CD4-positive, alpha-beta T cell treated with Interleukin-6 for 4 hours (primary cell): ENCODE measurements at regions not wholly inside any gene's neighbourhood (a gene's known extent, or its start where the extent isn't known, plus 50 kb on each side); places are given as distances from the start of the nearest gene placed in this dataset.
"Not testable (repeated sequence)": the region's sequence is repeated elsewhere in the genome, so short reads cannot be mapped to it uniquely, and the experiment has no call there.

Experiments
- DNase-seq: peaks from one replicate; pipeline ENCODE4 v3.0.0-alpha.2; 2020; ENCODE audit warnings: mixed read lengths

- DNase-seq, result no peak
Measured at GRCh38 chr5:124614836-124615385, 131.5 kb downstream of the ZNF608 start.

DNA sequence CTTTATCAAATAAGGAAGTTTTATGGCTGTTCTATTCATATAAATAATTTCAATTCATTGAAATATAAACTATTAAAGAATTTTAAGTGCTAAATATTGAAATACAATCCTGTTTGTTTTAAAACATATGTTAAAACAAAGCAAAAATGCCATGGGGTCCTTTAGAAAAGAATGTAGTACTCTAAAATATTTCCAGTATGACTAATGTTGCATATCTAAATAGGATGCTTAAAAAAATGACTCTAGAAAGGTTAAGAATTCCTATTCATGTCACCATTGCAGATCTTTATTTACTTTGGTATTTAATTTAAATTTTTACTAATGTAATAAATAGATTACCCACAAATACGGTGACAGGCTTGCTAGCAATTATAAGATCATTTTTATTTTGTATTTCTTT is 132.3 kb downstream of the ZNF608 start:
- DNase-seq, result no peak

DNA sequence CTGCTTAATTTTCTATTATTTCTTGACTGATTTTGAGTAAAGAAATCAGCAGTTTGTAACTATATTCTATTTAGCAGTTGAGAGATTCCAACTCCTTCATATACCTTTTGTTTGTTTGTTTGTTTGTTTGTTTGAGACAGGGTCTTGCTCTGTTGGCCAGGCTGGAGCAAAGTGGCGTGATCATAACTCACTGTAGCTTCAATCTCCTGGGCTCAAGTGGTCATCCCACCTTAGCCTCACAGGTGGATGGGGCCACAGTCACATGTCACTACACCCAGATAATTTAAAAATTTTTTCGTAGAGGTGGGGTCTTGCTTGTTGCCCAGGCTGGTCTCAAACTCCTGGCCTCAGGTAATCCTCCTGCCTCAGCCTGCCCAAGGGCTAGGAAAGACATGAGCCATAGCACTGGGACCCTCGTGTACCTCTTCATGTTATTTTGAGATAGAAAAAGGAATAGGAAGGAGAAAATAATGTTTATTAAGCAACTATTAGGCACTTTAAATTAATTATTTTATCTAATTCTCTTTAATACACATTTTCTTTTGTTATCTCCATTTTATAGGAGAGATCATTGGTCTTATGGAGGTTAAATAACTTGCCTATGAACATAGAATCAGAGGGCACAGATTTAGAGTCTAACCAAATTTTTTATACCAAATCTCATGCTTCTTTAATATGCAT is 133.0 kb downstream of the ZNF608 start:
- no peak for DNase-seq

- DNase-seq, result no peak
Measured at GRCh38 chr5:124612023-124612422, 134.4 kb downstream of the ZNF608 start.

- DNase-seq, result not testable (repeated sequence)
Measured at GRCh38 chr5:124611262-124611661, 135.2 kb downstream of the ZNF608 start.

DNA sequence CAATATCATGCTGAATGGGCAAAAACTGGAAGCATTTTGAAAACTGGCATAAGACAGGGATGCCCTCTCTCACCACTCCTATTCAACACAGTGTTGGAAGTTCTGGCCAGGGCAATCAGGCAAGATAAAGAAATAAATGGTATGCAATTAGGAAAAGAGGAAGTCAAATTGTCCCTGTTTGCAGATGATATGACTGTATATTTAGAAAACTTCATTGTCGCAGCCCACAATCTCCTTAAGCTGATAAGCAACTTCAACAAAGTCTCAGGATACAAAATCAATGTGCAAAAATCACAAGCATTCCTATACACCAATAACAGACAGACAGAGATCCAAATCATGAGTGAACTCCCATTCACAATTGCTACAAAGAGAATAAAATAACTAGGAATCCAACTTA is 136.8 kb downstream of the ZNF608 start:
- DNase-seq, result not testable (repeated sequence)

DNA sequence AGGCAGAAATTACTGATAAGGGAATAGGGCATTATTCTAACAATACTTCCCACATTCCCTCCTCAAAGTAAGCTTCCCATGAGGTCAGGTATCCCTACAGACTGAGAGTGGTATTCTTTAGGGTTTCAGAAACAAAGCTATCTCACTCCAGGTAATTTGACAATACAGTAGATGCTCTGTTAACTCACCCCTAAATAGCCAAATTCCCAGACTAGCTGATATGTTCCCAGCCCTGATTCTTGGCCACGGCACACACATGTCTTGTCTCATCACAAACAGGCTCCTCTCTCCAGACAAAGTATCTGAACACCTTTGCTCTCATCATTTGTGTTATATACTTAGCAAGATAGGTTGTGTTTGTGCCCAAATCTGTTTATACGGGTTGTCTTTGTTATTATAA is 139.9 kb downstream of the ZNF608 start:
- DNase-seq, result no peak

DNA sequence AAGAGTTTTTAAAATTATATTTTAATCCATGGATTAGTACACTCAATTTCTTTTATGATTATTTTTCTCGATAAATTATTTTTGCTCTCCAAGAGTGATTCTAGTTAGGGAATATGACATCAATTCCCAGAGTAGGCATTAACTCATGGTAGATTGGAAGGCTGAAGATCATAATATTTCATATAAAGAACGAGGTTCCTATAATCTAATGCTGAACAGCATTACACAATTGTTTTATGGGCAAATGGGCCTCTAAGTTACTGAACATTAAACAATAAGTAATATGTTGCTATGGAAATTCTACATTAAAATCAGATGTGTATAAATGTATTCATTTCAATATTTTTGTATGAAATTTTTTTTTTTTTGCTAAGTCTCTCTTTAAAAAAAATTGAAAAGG is 140.3 kb downstream of the ZNF608 start:
- no peak for DNase-seq

DNA sequence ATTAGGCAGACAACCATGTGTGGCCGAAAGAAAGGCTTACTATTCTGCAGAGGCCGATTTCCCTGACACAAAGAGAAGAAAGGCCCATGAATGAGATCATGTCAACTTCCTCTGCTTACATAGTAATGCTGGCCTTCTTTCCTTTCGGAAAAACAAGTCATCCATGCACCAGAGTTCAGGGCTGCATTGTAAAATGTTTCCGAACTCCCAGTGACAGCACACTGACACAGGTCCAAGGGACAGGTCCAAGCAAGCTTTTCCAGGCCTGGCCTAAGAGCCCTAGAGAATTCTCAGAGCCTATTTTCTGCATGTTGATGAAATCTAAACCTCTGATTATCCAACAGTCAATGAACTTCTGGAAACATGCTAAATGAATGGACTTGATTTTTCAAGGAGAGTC is 140.9 kb downstream of the ZNF608 start:
- no peak for DNase-seq

DNA sequence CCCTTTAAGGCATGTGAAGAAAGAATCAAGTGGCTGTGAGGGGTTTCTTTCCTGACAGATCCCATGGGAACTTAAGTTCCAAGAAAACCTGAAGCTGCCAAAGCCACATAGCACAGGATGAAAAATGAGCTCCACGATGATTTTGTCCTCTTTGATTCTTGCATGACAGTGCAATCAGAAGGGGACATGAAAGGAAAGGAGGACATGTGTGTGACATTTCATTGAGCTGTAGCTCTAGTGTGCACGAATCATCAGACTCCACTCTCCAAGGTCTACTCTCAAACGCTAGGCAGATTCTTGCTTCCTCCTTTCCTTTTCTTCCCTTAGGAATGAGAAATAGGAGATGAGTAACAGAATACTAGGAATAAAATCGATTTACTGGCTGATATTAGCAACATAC is 142.0 kb downstream of the ZNF608 start:
- no peak for DNase-seq

DNA sequence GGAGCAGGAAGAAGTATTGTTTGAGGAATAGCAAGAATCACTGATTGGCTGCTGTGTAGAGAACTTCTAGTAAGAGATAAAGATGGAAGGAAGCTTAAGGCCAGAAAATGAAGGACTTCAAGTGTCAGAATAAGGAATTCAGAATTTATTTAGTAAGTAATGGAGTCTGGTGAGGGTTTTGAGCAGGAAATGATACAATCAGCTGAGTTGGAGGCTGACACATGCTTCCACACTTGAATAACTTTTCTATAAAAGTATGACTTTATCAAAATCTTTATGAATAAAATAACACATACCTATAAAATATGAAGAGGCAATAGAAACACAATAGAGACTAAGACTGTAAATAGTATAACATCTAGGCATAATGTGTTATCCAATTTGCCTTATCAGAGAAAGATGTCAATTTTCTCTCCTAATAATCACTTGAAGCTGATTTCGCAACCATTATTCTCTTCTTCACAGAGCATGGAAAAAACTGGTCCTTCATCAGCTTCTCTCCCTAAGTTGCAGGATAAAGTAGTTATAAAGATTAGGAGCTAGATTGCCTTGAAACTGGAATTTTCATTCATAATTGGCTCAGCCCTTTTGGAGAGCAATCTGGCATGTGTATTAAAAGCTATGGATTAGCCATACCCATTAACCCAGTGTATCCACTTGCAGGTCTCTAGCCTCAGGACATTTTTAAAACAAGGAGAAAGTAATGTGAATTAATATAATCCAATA is 143.4 kb downstream of the ZNF608 start:
- no peak for DNase-seq

- DNase-seq, result no peak
Measured at GRCh38 chr5:124599028-124599973, 147.1 kb downstream of the ZNF608 start.

- DNase-seq, result no peak
Measured at GRCh38 chr5:124596595-124597421, 149.6 kb downstream of the ZNF608 start.

- DNase-seq, result no peak
Measured at GRCh38 chr5:124593952-124594351, 152.5 kb downstream of the ZNF608 start.

- no peak for DNase-seq
Measured at GRCh38 chr5:124592891-124593290, 153.5 kb downstream of the ZNF608 start.

DNA sequence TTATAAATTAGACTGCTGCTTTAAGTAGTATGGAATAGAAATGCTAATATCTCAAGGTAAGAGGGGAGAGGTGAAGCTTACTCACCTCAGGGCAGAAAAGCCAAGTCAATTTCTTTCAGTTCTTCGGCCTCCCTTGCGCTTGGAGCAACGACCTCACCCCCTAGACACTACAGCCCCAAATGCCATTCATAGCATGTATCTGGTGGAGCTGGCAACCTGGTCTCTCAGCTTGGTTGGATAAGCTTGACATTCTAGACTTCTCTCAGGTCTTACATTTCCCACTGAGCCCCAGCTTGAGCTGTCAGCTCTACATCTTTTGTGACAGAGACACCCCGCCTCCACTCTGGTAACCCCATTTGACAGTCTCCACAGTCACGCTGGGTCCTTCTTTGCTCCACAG is 154.9 kb downstream of the ZNF608 start:
- DNase-seq, result no peak

DNA sequence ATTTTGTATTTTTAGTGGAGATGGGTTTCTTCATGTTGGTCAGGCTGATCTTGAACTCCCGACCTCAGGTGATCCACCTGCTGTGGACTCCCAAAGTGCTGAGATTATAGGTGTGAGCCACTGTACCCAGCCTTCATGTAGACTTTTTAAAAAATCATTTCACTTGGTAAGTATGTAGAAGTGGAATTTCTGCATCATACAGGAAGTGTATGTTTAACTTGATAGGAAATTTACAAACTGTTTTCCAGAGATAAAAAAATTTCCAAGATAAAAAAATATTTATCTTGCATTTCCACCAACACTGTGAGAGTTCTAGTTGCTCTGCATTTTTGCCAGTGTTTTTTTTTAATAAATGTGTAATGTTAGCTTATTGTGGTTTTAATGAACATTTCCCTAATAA is 155.8 kb downstream of the ZNF608 start:
- DNase-seq, result no peak

- DNase-seq, result no peak
Measured at GRCh38 chr5:124587280-124587679, 159.2 kb downstream of the ZNF608 start.

DNA sequence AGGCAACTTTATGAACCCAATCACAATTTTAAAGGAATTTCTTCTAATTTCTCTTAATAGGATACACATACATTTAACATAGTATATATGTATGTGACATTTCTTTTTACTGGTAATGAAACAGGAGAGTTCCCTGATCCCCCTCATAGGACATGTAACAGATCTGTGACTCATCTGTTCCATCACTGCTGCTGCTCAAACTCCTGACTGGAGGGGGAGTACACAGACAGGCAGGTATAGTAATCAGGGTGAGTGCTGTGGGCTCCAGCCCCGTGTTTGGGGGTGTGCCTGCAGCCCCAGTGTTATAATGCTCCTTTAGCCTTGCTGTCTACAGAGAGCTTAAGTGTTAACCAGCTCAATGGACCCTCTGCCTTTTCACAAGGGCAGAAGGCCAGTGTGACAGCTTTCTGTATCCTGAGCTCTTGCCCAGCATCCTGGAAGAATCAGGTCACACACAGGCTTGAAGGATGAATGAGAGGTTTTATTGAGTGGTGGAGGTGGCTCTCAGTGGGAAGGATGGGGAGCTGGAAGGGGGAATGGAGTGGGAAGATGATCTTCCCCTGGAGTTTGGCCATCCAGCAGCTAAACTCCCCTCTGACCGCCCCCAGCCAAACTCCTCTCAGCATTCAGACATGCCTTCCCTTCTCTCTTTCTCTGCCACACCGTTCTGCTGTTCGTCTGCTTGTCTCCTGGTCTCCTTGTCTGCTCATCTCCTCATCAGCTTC is 161.3 kb downstream of the ZNF608 start:
- no peak for DNase-seq

DNA sequence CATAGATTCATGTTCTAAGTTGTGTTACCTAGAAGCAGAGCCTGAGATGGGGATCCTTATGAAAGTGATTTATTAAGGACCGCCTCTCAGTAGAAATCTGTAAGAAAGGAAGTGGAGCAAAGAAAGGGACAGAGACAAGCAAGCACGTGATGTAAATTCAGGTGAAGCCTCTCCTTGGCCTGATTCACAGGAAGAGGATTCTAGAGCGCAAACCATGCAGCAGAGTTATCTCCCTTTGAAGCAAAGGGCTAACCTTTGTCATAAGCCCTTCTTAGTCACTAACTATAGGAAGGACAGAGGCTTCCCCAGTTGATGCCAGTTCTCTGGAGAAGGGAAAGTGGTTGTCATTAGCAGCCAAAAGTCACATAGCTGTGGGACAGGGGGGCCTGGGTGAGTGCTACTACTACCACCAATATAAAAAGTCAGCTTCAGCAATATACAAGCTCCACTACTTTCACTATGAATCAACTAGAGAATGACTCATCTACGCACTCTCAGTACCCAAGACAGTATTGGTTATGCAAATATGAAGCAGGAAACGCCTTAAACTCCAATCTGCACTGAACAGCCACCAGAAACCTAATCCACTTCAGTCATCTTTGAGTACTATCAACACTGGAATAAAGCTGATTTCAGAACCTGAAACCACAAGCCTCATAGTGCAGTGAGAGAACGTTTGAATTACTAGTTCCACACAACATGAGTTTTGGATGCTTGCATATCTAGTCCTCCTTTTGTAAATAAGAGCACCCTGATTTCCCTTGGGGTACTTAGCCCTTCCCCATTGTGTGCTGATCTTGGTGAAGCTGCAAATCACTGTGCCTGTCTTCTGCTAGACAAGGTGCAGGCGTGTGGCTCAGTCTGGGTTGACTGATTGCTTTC is 162.7 kb downstream of the ZNF608 start:
- peak; percentile 3 for DNase-seq

DNA sequence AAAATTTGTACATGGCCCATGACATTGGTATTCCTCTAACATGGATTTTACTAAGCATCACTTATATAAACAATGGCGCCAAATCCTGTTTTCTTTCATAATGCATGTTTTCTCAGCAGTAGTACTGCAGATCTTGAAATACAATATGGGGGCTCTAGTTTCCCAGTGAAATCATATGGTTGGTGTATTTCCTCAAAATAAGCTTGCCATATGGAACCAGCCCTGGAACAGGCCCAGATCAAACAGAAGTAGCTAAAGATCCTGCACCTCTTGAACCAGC is 163.9 kb downstream of the ZNF608 start:
- DNase-seq, result no peak
